Uterus (tissue), 3 donors: ENCODE measurements at regions not wholly inside any gene's neighbourhood (a gene's known extent, or its start where the extent isn't known, plus 50 kb on each side); places are given as distances from the start of the nearest gene placed in this dataset.

ENCODE experiments used
- DNase-seq, 2 donors: peaks; one replicate each; pipeline ENCODE4 v3.0.0-alpha.2; 2019 to 2020
- H3K27ac ChIP-seq, 2 donors: fragments of 200-600 bp; sonication (generic); 1 replicate in 1 of 2; 2 replicates in 1 of 2; pipeline ENCODE4 v1.5.1; 2016 to 2018
- H3K27me3 ChIP-seq, 2 donors: fragments of 200-600 bp; sonication (generic); one replicate each; pipeline ENCODE4 v1.5.1; 2018 to 2019; ENCODE audit warnings: control low read depth in 1 of 2
- H3K36me3 ChIP-seq, 2 donors: fragments of 200-600 bp; sonication (generic); one replicate each; pipeline ENCODE4 v1.5.1; 2019; ENCODE audit warnings: control low read depth in 1 of 2
- H3K4me1 ChIP-seq, 2 donors: fragments of 200-600 bp; sonication (generic); one replicate each; pipeline ENCODE4 v1.5.1; 2018 to 2019; ENCODE audit warnings: control low read depth in 1 of 2
- H3K4me3 ChIP-seq, 2 donors: fragments of 200-600 bp; sonication (generic); 1 replicate in 1 of 2; 2 replicates in 1 of 2; pipeline ENCODE4 v1.5.1; 2018 to 2019; ENCODE audit warnings: mild to moderate bottlenecking in 1 of 2
- H3K9me3 ChIP-seq, 2 donors: fragments of 200-600 bp; sonication (generic); one replicate each; pipeline ENCODE4 v1.5.1; 2019; ENCODE audit warnings: control low read depth in 1 of 2
- CTCF ChIP-seq, 4 experiments: fragments of 200-600 bp in 2 of 4; fragments of 450-650 bp in 2 of 4; sonication (generic) in 2 of 4; IDR thresholded peaks; one replicate each; pipeline ENCODE4 v1.5.1; 2016 to 2019; ENCODE audit warnings: antibody characterized with exemption in 4 of 4, mild to moderate bottlenecking in 2 of 4, moderate library complexity in 1 of 4
- POLR2A ChIP-seq, 2 donors: fragments of 450-650 bp; IDR thresholded peaks; one replicate each; pipeline ENCODE4 v1.6.1; 2016; ENCODE audit warnings: antibody characterized with exemption in 2 of 2, mild to moderate bottlenecking in 1 of 2, moderate library complexity in 1 of 2
- intact Hi-C: fragments of 100-400 bp; cut with DNase I; formaldehyde crosslinking; loops from one replicate; pipeline ENCODE4 v1.15.1; 2023; ENCODE audit warnings: low total_unique reads
- donor health status: DM: yes; HTN: yes; CAD: no.

DNA sequence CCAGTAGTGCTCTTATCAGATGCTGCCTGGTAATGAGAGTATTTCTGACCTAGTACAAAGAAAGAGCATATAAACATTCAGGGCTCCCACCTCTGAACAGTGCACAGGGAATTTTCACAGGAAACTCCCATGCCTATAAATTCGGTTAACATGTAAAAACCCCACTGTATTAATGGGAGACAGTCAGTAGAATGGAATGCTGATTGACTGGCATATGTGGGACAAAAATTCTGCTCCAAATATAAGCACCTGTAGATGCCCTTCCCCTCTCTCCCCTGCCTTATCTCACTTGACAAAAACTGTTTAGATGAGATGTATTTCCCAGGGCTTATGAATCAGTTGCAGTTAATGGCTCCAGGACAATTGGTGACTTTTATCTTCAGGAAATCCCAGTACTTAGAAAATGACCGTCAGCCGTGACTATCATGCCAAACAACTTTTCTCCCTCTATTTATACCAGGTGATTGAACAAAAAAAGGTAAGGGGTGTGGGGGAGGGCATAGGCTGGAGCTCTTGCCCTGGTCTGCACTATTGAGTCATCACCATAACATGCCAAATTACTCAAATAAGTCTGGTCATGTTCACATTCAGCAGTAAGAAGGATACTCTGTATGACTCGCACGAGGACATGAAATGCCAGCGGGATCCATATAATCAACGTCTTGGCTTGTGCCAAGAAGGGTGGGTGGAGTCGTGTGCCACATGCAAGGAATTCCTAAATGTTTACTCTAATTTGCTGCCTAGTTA, 176.4 kb upstream of the BMP2 start:
- no peaks in the 10 kb centered on the region for H3K36me3 ChIP-seq
- DNase-seq, result no peak
- no peak for TF ChIP-seq CTCF (IDR thresholded peaks at IDR 0.05)
- no peak for TF ChIP-seq POLR2A (IDR thresholded peaks at IDR 0.05)
- no peak overlapping the region for H3K4me3 ChIP-seq
- H3K9me3 ChIP-seq, result no peaks in the 10 kb centered on the region
- H3K4me1 ChIP-seq, result no peaks in the 10 kb centered on the region
- H3K27me3 ChIP-seq, result no peaks in the 10 kb centered on the region
- no peak overlapping the region for H3K27ac ChIP-seq
- intact Hi-C loops, result no loop called here

DNA sequence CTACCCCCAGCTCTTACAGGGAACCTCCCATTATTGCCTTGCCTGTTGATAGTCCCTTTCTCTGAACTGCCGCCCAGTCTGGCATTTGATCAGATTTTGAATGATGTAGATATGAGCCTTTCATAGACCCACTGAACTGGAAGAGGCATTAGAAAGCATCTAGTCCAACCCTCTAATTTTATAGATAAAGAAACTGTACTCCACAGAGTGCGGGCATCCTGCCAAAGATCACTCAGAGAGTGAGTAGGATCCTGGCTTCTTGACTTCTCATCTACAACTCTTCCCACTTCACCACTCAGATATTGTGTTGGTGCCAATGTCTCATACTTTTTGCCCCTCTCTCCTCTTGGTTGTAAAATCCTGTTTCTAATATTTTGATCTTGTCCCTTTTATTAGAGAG, 179.2 kb upstream of the BMP2 start:
- DNase-seq, result no peak
- intact Hi-C loops, result no loop called here

GRCh38 chr20:6583134-6583738, 184.2 kb upstream of the BMP2 start:
- H3K9me3 ChIP-seq, result no peaks in the 10 kb centered on the region
- DNase-seq, result peak in 1 of 2 donors; percentile 17
- H3K4me1 ChIP-seq, result no peaks in the 10 kb centered on the region
- intact Hi-C loops, result no loop called here
- TF ChIP-seq POLR2A (IDR thresholded peaks at IDR 0.05) (no peak), CTCF (IDR thresholded peaks at IDR 0.05) (peak in 3 of 4 experiments; percentile 20 to 46 (median 34))
- H3K36me3 ChIP-seq, result no peaks in the 10 kb centered on the region
- H3K27me3 ChIP-seq, result no peaks in the 10 kb centered on the region
- H3K27ac ChIP-seq, result no peak overlapping the region
- H3K4me3 ChIP-seq, result no peak overlapping the region

More for the DNA sequence above, 179.2 kb upstream of the BMP2 start:
- H3K9me3 ChIP-seq, result no peaks in the 10 kb centered on the region
- no peaks in the 10 kb centered on the region for H3K4me1 ChIP-seq
- H3K4me3 ChIP-seq, result no peak overlapping the region
- no peaks in the 10 kb centered on the region for H3K36me3 ChIP-seq
- H3K27me3 ChIP-seq, result no peaks in the 10 kb centered on the region
- no peak overlapping the region for H3K27ac ChIP-seq
- TF ChIP-seq CTCF (IDR thresholded peaks at IDR 0.05) (no peak), POLR2A (IDR thresholded peaks at IDR 0.05) (no peak)

DNA sequence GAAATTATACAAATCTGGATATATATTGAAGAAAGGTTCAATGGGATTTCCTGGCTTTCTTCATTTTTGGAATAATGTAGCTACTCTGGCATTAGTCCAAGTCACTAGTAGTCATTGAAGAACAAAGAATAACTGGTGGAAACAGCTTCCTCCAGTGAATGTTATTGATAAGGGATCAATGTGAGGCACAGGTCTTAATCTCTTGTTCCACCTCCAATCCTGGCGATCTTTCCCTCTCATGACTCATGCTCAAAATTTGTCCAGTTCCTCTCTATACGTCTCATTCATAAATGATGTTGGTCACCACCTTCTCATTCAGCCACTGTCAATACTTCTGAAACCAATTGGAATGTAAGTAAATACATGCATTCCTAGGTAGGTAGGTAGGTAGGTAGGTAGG, 185.0 kb upstream of the BMP2 start:
- no peaks in the 10 kb centered on the region for H3K9me3 ChIP-seq
- DNase-seq, result no peak
- no peaks in the 10 kb centered on the region for H3K4me1 ChIP-seq
- no peak overlapping the region for H3K4me3 ChIP-seq
- no peaks in the 10 kb centered on the region for H3K27me3 ChIP-seq
- no peaks in the 10 kb centered on the region for H3K36me3 ChIP-seq
- intact Hi-C loops, result no loop called here
- no peak for TF ChIP-seq CTCF (IDR thresholded peaks at IDR 0.05)
- TF ChIP-seq POLR2A (IDR thresholded peaks at IDR 0.05), result no peak
- H3K27ac ChIP-seq, result no peak overlapping the region

GRCh38 chr20:6580486-6580885, 187.0 kb upstream of the BMP2 start:
- no peak for DNase-seq
- H3K4me1 ChIP-seq, result no peaks in the 10 kb centered on the region
- H3K4me3 ChIP-seq, result no peak overlapping the region
- no peak overlapping the region for H3K27ac ChIP-seq
- H3K9me3 ChIP-seq, result no peaks in the 10 kb centered on the region
- no peaks in the 10 kb centered on the region for H3K27me3 ChIP-seq
- no peaks in the 10 kb centered on the region for H3K36me3 ChIP-seq
- intact Hi-C loops, result no loop called here
- TF ChIP-seq CTCF (IDR thresholded peaks at IDR 0.05) (no peak), POLR2A (IDR thresholded peaks at IDR 0.05) (no peak)
